GM12892 (cell line): ENCODE measurements at regions not wholly inside any gene's neighbourhood (a gene's known extent, or its start where the extent isn't known, plus 50 kb on each side); places are given as distances from the start of the nearest gene placed in this dataset.

Source experiments
- POLR2A ChIP-seq: IDR thresholded peaks from 2 replicates; pipeline ENCODE4 v1.6.1; 2011; ENCODE audit warnings: low read depth, low read length, control low read depth
- POLR2AphosphoS5 ChIP-seq: IDR thresholded peaks from 2 replicates; pipeline ENCODE4 v1.6.1; 2011; ENCODE audit warnings: low read depth, low read length, control low read depth
- TAF1 ChIP-seq: IDR thresholded peaks from 2 replicates; pipeline ENCODE4 v1.6.1; 2011; ENCODE audit warnings: low read depth, mild to moderate bottlenecking, control low read depth, low read length, borderline replicate concordance

- TF ChIP-seq POLR2A = no peak
- no peak for TF ChIP-seq POLR2AphosphoS5
- TF ChIP-seq TAF1 = no peak
Observed at GRCh38 chr11:119497717-119498116, 74.7 kb upstream of the THY1 start.
